Stomach smooth muscle (tissue), 2 donors: ENCODE measurements at regions not wholly inside any gene's neighbourhood (a gene's known extent, or its start where the extent isn't known, plus 50 kb on each side); places are given as distances from the start of the nearest gene placed in this dataset.

Experiments
- H3K27ac ChIP-seq: one replicate; pipeline ENCODE4 v1.7.0; 2013; ENCODE audit warnings: mild to moderate bottlenecking, low read length, inconsistent platforms
- H3K27me3 ChIP-seq, 2 donors: one replicate each; pipeline ENCODE4 v1.7.0; 2013; ENCODE audit warnings: low read length in 2 of 2; ENCODE audit not compliant: insufficient read depth in 2 of 2, control insufficient read depth in 1 of 2
- H3K36me3 ChIP-seq, 2 donors: one replicate each; pipeline ENCODE4 v1.7.0; 2013; ENCODE audit warnings: low read length in 2 of 2; ENCODE audit not compliant: control insufficient read depth in 2 of 2, insufficient read depth in 2 of 2
- H3K4me1 ChIP-seq: one replicate; pipeline ENCODE4 v1.7.0; 2013; ENCODE audit warnings: low read length; ENCODE audit not compliant: control insufficient read depth, insufficient read depth
- H3K4me3 ChIP-seq, 2 donors: one replicate each; pipeline ENCODE4 v1.7.0; 2013; ENCODE audit warnings: low read length in 2 of 2
- H3K9ac ChIP-seq, 2 donors: one replicate each; pipeline ENCODE4 v1.7.0; 2013; ENCODE audit warnings: low read length in 2 of 2, mild to moderate bottlenecking in 1 of 2
- H3K9me3 ChIP-seq, 2 donors: one replicate each; pipeline ENCODE4 v1.7.0; 2013; ENCODE audit warnings: low read length in 2 of 2; ENCODE audit not compliant: control insufficient read depth in 2 of 2
- donor health status: healthy.
- donor health status: Pancreatic carcinoma.

DNA sequence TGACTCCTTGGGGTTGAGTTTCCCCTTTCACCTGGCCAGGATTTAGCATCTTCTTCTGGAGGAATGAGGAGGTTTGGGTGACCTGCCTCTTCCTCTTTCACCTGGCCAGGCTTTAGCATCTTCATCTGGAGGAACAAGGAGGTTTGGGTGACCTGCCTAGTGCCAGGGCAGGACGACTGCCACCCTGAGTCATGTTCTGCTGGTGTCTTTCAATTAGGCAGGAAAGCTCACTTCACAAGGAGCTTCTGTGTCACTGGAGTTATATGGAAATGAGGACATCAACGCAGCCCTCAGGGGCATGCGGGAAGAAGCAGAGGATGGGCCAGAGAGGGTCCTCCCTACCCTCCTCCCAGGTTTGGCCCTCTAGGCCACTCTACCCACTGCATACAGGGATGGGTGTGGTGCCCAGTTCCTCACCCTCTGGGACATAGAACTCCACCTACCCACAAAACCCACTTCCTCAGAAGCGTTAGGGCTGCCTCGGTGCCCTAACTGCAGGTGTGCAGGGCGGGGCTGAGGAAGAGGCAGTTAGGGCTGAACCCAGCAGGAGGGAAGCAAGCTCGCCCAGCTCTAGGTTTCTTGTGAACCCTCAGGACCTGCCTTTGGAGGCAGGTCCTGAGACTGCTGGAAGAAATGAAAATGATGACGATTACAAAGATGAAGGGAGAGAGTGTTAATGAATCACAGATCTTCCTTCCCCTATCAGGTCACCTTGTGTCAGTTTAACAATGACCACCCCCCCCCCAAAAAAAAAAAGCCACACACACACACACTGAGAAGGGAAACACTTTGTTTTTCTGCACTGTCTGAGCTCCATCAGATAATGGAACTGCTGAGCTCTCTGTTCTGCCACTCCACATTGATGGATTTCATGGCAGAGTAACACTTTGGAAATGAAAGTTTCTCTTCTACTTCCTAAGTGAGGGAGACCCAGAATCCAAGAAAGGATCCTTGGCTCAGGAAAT lies 71.0 kb downstream of the ARL4C start:
- Histone ChIP-seq H3K36me3 (no peaks in the 10 kb centered on the region), H3K9ac (no peak overlapping the region), H3K27ac (no peak overlapping the region), H3K27me3 (no peaks in the 10 kb centered on the region), H3K4me3 (no peak overlapping the region), H3K9me3 (no peaks in the 10 kb centered on the region), H3K4me1 (peaks cover 6% of the 10 kb centered on the region)

DNA sequence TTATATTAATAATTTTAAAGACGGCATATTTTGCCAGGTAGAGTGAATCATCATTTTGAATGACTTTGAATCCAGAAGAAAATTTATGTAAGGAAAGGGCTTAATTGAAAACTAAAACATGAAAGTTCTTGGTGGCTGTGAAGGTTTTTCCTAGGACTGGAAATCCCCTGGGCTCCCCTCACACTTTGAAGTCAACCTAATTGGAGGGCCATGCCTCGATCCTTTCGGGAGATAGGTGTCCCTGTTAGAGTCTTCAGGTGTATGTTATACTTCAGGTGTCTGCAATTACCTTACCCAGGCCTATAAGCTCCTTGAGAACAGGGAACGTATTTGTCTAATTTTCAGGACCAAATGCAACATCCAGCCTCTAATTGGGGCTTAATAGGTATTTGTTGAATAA lies 73.0 kb downstream of the ARL4C start:
- H3K36me3 ChIP-seq, result no peaks in the 10 kb centered on the region
- H3K9ac ChIP-seq, result no peak overlapping the region
- no peaks in the 10 kb centered on the region for H3K27me3 ChIP-seq
- H3K4me3 ChIP-seq, result no peak overlapping the region
- no peak overlapping the region for H3K27ac ChIP-seq
- no peaks in the 10 kb centered on the region for H3K9me3 ChIP-seq
- H3K4me1 ChIP-seq, result peaks cover 6% of the 10 kb centered on the region

DNA sequence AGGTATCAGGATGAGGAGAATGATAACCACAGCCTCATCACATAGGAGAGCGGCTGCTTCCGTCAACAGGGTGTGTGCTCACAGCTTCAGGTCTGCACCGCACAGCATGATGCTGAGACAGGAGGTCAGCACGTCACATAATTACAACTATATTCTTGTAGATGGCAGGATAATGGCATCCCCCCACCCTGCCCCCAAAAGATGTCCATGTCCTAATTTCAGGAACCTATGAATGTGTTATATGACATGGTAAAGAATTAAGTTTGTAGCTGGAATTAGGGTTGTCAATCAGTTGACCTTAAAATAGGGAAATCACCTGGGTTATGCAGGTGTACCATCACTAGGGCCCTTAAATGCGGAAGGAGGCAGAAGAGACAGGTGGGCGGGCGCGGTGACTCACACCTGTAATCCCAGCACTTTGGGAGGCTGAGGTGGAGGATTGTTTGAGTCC lies 73.9 kb downstream of the ARL4C start:
- Histone ChIP-seq H3K4me1 (peaks cover 6% of the 10 kb centered on the region), H3K9ac (no peak overlapping the region), H3K27ac (no peak overlapping the region), H3K9me3 (no peaks in the 10 kb centered on the region), H3K4me3 (no peak overlapping the region), H3K36me3 (no peaks in the 10 kb centered on the region), H3K27me3 (no peaks in the 10 kb centered on the region)

DNA sequence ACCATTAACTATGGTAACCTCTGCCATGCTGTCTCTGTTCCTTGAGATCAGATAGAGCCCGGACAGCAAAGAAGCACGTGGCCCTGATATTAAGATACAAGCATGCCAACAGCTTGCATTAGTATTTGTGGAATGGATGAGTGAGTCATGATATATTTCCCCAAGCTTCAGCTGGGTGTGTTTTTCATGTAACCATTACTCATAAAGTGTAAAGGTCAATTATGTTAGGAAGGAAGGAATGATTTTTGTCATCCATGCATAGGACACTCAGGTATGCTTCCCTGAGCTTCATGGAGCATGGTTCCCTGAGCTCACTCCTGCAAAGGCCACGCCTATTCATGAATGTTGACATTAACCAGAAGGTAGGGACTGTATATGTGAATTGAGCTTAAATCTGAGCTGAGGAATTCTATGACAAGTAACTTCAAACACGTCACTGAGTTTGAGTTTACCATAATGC lies 74.6 kb downstream of the ARL4C start:
- Histone ChIP-seq H3K4me1 (peaks cover 6% of the 10 kb centered on the region), H3K36me3 (no peaks in the 10 kb centered on the region), H3K9me3 (no peaks in the 10 kb centered on the region), H3K27me3 (no peaks in the 10 kb centered on the region), H3K4me3 (no peak overlapping the region), H3K27ac (no peak overlapping the region), H3K9ac (no peak overlapping the region)

DNA sequence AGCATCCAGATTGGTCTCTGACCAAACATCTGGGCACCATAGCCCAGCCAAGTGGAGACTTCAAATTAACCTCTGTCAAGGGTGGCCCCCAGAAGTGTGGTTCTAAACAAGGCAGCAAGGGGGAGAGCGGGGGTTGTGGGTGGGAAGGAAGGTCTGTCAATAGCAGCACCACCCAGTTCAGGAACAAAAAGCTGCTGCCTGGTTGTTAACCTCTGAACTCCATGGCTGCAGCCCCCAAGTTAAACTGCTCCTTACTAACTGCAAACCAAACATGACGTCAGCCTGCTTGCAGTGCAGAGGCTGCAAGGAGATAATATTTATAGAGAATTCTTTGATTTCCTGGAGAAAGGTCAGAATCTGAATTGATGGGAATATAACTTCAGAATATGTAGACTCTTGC lies 76.5 kb downstream of the ARL4C start:
- Histone ChIP-seq H3K27ac (no peak overlapping the region), H3K9ac (no peak overlapping the region), H3K4me1 (peaks cover 4% of the 10 kb centered on the region)

DNA sequence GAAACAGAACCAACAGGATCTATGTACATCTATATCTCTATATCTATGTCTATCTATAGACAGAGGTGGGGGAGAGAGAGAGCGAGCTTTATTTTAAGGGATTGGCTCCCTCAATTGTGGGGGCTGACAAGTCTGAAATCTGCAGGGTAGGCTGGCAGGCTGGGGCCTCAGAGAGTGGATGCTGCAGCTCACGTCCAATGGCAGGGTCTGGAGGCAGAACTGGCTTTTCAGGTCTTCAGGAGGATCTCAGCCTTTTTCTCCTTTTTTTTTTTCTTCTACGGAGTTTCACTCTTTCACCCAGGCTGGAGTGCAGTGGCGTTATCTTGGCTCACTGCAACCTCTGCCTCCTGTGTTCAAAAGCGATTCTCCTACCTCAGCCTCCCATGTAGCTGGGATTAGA lies 77.2 kb downstream of the ARL4C start:
- Histone ChIP-seq H3K9me3 (no peaks in the 10 kb centered on the region), H3K9ac (no peak overlapping the region), H3K36me3 (no peaks in the 10 kb centered on the region), H3K4me3 (no peak overlapping the region), H3K27me3 (no peaks in the 10 kb centered on the region), H3K4me1 (peaks cover 4% of the 10 kb centered on the region), H3K27ac (no peak overlapping the region)

More for the DNA sequence above, 76.5 kb downstream of the ARL4C start:
- no peaks in the 10 kb centered on the region for H3K9me3 ChIP-seq
- H3K27me3 ChIP-seq, result no peaks in the 10 kb centered on the region
- H3K4me3 ChIP-seq, result no peak overlapping the region
- no peaks in the 10 kb centered on the region for H3K36me3 ChIP-seq

DNA sequence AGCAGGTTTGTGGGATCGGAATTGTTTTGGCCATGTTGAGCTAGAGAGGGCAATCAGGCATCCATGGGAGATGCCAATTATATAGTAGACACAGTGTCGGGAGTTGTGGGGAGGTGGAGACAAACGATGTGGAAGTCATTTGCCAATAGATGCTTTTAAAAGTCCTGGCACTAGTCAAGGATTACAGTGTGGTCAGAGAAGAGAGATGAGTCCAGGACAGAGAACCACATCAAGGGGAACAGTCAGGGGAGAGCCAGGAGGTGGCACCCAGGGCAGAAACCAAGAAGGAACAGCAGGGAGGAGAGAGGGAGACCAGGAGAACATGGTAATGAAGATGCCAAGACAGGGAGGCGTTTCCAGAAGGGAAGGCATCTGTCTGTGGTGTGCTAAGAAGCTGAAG lies 81.2 kb downstream of the ARL4C start:
- no peaks in the 10 kb centered on the region for H3K9me3 ChIP-seq
- no peaks in the 10 kb centered on the region for H3K4me1 ChIP-seq
- no peak overlapping the region for H3K9ac ChIP-seq
- no peaks in the 10 kb centered on the region for H3K36me3 ChIP-seq
- H3K4me3 ChIP-seq, result no peak overlapping the region
- no peak overlapping the region for H3K27ac ChIP-seq
- H3K27me3 ChIP-seq, result no peaks in the 10 kb centered on the region

DNA sequence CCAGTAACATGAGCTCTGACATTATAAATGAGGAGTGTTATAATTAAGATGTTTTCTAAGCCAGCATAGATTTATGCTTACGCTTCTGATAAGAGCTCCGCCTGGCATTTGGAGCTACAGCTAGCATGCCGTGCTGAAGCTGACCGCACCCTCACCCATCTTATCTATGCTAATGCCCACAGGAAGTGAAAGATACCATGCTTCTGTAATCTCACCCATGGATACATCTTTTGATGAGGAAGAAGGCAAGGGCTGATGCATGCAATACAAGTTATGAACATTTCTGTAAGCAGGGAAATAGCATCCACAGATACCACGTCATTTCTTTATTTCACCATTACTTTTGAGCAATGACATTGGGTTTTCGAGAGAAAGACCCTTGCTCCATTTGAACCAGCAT lies 82.3 kb downstream of the ARL4C start:
- no peak overlapping the region for H3K9ac ChIP-seq
- no peak overlapping the region for H3K4me3 ChIP-seq
- no peaks in the 10 kb centered on the region for H3K9me3 ChIP-seq
- H3K27ac ChIP-seq, result no peak overlapping the region
- H3K36me3 ChIP-seq, result no peaks in the 10 kb centered on the region
- no peaks in the 10 kb centered on the region for H3K4me1 ChIP-seq
- H3K27me3 ChIP-seq, result no peaks in the 10 kb centered on the region

DNA sequence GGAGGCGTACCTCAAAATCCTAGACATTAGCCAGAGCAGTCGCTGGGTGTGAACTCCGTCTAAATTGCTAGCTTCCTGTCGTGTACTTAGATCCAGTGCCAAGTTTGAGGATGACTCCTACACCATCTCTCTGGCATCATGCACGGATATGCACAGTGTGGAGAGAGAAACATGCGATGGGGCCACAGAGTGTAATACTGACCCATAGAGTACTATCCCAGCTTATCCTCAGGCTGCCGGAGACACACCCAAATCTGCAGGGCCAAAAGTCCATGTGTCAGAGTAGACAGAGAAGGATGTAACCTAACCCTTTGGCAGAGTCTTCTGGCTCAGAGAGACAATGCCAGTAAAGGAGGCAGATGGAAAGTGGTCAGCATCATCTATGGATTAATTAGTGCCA lies 84.2 kb downstream of the ARL4C start:
- no peaks in the 10 kb centered on the region for H3K4me1 ChIP-seq
- no peak overlapping the region for H3K9ac ChIP-seq
- no peak overlapping the region for H3K4me3 ChIP-seq
- no peaks in the 10 kb centered on the region for H3K9me3 ChIP-seq
- no peaks in the 10 kb centered on the region for H3K36me3 ChIP-seq
- no peak overlapping the region for H3K27ac ChIP-seq
- H3K27me3 ChIP-seq, result no peaks in the 10 kb centered on the region

DNA sequence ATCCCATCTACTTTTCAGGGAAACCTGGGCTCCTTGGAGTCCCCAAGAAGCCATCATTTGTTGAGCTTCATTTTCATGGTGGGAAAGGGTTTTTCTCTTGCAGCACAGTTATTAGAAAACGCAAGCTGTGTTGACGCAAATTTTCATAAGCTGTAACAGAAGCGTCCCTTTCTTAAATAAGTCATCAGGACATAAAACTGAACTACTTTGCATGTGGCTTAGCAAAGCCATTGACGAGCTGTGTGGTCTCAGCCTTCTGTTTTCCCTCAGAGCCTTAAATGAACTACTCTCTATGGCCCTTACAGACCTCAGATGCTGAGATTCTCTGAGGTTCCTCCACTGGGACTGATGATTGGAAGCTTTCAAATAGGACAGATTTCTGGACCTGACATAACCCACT lies 85.1 kb downstream of the ARL4C start:
- Histone ChIP-seq H3K4me1 (no peaks in the 10 kb centered on the region), H3K4me3 (no peak overlapping the region), H3K36me3 (no peaks in the 10 kb centered on the region)

DNA sequence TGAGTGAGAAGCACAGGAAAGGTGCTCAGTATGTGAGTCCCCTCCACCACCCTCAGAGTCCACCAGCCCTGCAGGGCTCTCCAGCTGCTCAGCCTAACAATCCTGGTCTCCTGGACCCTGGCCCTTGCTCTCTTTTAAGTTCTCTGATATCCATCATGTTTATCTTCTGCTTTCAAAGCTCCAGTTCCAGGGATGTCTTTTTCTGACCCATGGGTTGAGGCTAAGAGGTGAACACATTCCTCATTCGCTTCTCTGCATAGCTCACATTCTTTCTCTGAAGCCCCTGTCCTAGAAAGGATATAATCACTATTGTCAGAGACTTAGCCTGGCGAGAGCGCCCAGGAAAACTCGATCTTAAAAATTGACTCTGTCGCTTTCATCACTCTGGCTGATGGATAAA lies 86.4 kb downstream of the ARL4C start:
- Histone ChIP-seq H3K27me3 (no peaks in the 10 kb centered on the region), H3K9ac (no peak overlapping the region), H3K27ac (no peak overlapping the region), H3K36me3 (no peaks in the 10 kb centered on the region), H3K4me3 (no peak overlapping the region), H3K9me3 (no peaks in the 10 kb centered on the region), H3K4me1 (no peaks in the 10 kb centered on the region)

More for the DNA sequence above, 85.1 kb downstream of the ARL4C start:
- Histone ChIP-seq H3K27me3 (no peaks in the 10 kb centered on the region), H3K9me3 (no peaks in the 10 kb centered on the region), H3K9ac (no peak overlapping the region), H3K27ac (no peak overlapping the region)
